ENCODE measurements at regions not wholly inside any gene's neighbourhood (a gene's known extent, or its start where the extent isn't known, plus 50 kb on each side); places are given as distances from the start of the nearest gene placed in this dataset.

GRCh38 chr2:176494949-176495353, 225.7 kb downstream of the MTX2 start:
- no peak for TF ChIP-seq PAX5 (IDR thresholded peaks at IDR 0.05; ENCODE audit: insufficient read depth, low read length, severe bottlenecking)
- no peak for TF ChIP-seq POLR2A (IDR thresholded peaks at IDR 0.05; ENCODE audit: low read depth, low read length)
- no peak for TF ChIP-seq TAF1 (IDR thresholded peaks at IDR 0.05; ENCODE audit: low read depth, low read length)
- TF ChIP-seq SPI1 (IDR thresholded peaks at IDR 0.05; ENCODE audit: low read depth, low read length) = no peak
- no peak for TF ChIP-seq POLR2AphosphoS5 (IDR thresholded peaks at IDR 0.05; ENCODE audit: low read depth, low read length)
- TF ChIP-seq POU2F2 (IDR thresholded peaks at IDR 0.05; ENCODE audit: low read depth, low read length) = no peak
- DNase-seq (ENCODE audit: insufficient read length, low spot score) (no peak), FAIRE-seq (no peak)

- FAIRE-seq = no peak
- DNase-seq (ENCODE audit: insufficient read length, low spot score) = no peak
- TF ChIP-seq POLR2A (IDR thresholded peaks at IDR 0.05; ENCODE audit: low read depth, low read length) (no peak), TAF1 (IDR thresholded peaks at IDR 0.05; ENCODE audit: low read depth, low read length) (no peak), SPI1 (IDR thresholded peaks at IDR 0.05; ENCODE audit: low read depth, low read length) (no peak), POU2F2 (IDR thresholded peaks at IDR 0.05; ENCODE audit: low read depth, low read length) (no peak), PAX5 (IDR thresholded peaks at IDR 0.05; ENCODE audit: insufficient read depth, low read length, severe bottlenecking) (no peak), POLR2AphosphoS5 (IDR thresholded peaks at IDR 0.05; ENCODE audit: low read depth, low read length) (no peak)
These were observed 226.6 kb downstream of the MTX2 start for GRCh38 chr2:176495826-176496225.

- no peak for FAIRE-seq
- TF ChIP-seq SPI1 (IDR thresholded peaks at IDR 0.05; ENCODE audit: low read depth, low read length) (0 out of 2 replicates have a peak, but pooled peaks have one; percentile 1), POU2F2 (IDR thresholded peaks at IDR 0.05; ENCODE audit: low read depth, low read length) (no peak)
- no peak for DNase-seq (ENCODE audit: insufficient read length, low spot score)
These were observed 227.5 kb downstream of the MTX2 start for GRCh38 chr2:176496761-176497160.

- FAIRE-seq (no peak), DNase-seq (ENCODE audit: insufficient read length, low spot score) (no peak)
- TF ChIP-seq POU2F2 (IDR thresholded peaks at IDR 0.05; ENCODE audit: low read depth, low read length) (no peak), SPI1 (IDR thresholded peaks at IDR 0.05; ENCODE audit: low read depth, low read length) (no peak), PAX5 (IDR thresholded peaks at IDR 0.05; ENCODE audit: insufficient read depth, low read length, severe bottlenecking) (no peak), TAF1 (IDR thresholded peaks at IDR 0.05; ENCODE audit: low read depth, low read length) (no peak), POLR2A (IDR thresholded peaks at IDR 0.05; ENCODE audit: low read depth, low read length) (no peak)
These were observed 231.7 kb downstream of the MTX2 start for GRCh38 chr2:176500901-176501300.

GRCh38 chr2:176501617-176502016, 232.4 kb downstream of the MTX2 start:
- FAIRE-seq = no peak
- DNase-seq (ENCODE audit: insufficient read length, low spot score) = no peak
- TF ChIP-seq POLR2A (IDR thresholded peaks at IDR 0.05; ENCODE audit: low read depth, low read length) (no peak), POLR2AphosphoS5 (IDR thresholded peaks at IDR 0.05; ENCODE audit: low read depth, low read length) (no peak), PAX5 (IDR thresholded peaks at IDR 0.05; ENCODE audit: insufficient read depth, low read length, severe bottlenecking) (no peak), SPI1 (IDR thresholded peaks at IDR 0.05; ENCODE audit: low read depth, low read length) (no peak), TAF1 (IDR thresholded peaks at IDR 0.05; ENCODE audit: low read depth, low read length) (no peak), POU2F2 (IDR thresholded peaks at IDR 0.05; ENCODE audit: low read depth, low read length) (no peak)

- DNase-seq (ENCODE audit: insufficient read length, low spot score) = no peak
- no peak for FAIRE-seq
- no peak for TF ChIP-seq POU2F2 (IDR thresholded peaks at IDR 0.05; ENCODE audit: low read depth, low read length)
- TF ChIP-seq POLR2A (IDR thresholded peaks at IDR 0.05; ENCODE audit: low read depth, low read length) = no peak
- no peak for TF ChIP-seq SPI1 (IDR thresholded peaks at IDR 0.05; ENCODE audit: low read depth, low read length)
- no peak for TF ChIP-seq TAF1 (IDR thresholded peaks at IDR 0.05; ENCODE audit: low read depth, low read length)
- no peak for TF ChIP-seq POLR2AphosphoS5 (IDR thresholded peaks at IDR 0.05; ENCODE audit: low read depth, low read length)
- no peak for TF ChIP-seq PAX5 (IDR thresholded peaks at IDR 0.05; ENCODE audit: insufficient read depth, low read length, severe bottlenecking)
These were observed 233.4 kb downstream of the MTX2 start for GRCh38 chr2:176502619-176503018.

GRCh38 chr2:176503776-176504175, 234.5 kb downstream of the MTX2 start:
- DNase-seq (ENCODE audit: insufficient read length, low spot score) (no peak), FAIRE-seq (no peak)
- TF ChIP-seq POLR2AphosphoS5 (IDR thresholded peaks at IDR 0.05; ENCODE audit: low read depth, low read length) (no peak), SPI1 (IDR thresholded peaks at IDR 0.05; ENCODE audit: low read depth, low read length) (no peak), PAX5 (IDR thresholded peaks at IDR 0.05; ENCODE audit: insufficient read depth, low read length, severe bottlenecking) (no peak), POU2F2 (IDR thresholded peaks at IDR 0.05; ENCODE audit: low read depth, low read length) (no peak), TAF1 (IDR thresholded peaks at IDR 0.05; ENCODE audit: low read depth, low read length) (no peak), POLR2A (IDR thresholded peaks at IDR 0.05; ENCODE audit: low read depth, low read length) (no peak)

GRCh38 chr2:176504440-176504839, 235.2 kb downstream of the MTX2 start:
- DNase-seq (ENCODE audit: insufficient read length, low spot score) (no peak), FAIRE-seq (no peak)
- TF ChIP-seq PAX5 (IDR thresholded peaks at IDR 0.05; ENCODE audit: insufficient read depth, low read length, severe bottlenecking) (no peak), POU2F2 (IDR thresholded peaks at IDR 0.05; ENCODE audit: low read depth, low read length) (no peak), POLR2A (IDR thresholded peaks at IDR 0.05; ENCODE audit: low read depth, low read length) (no peak), POLR2AphosphoS5 (IDR thresholded peaks at IDR 0.05; ENCODE audit: low read depth, low read length) (no peak), TAF1 (IDR thresholded peaks at IDR 0.05; ENCODE audit: low read depth, low read length) (no peak), SPI1 (IDR thresholded peaks at IDR 0.05; ENCODE audit: low read depth, low read length) (no peak)

- no peak for TF ChIP-seq POLR2AphosphoS5 (IDR thresholded peaks at IDR 0.05; ENCODE audit: low read depth, low read length)
- no peak for TF ChIP-seq PAX5 (IDR thresholded peaks at IDR 0.05; ENCODE audit: insufficient read depth, low read length, severe bottlenecking)
- no peak for TF ChIP-seq SPI1 (IDR thresholded peaks at IDR 0.05; ENCODE audit: low read depth, low read length)
- no peak for TF ChIP-seq TAF1 (IDR thresholded peaks at IDR 0.05; ENCODE audit: low read depth, low read length)
- no peak for TF ChIP-seq POU2F2 (IDR thresholded peaks at IDR 0.05; ENCODE audit: low read depth, low read length)
- TF ChIP-seq POLR2A (IDR thresholded peaks at IDR 0.05; ENCODE audit: low read depth, low read length) = no peak
- DNase-seq (ENCODE audit: insufficient read length, low spot score) (no peak), FAIRE-seq (no peak)
These were observed 238.5 kb downstream of the MTX2 start for GRCh38 chr2:176507786-176508185.

GRCh38 chr2:176508374-176508773, 239.1 kb downstream of the MTX2 start:
- no peak for TF ChIP-seq POU2F2 (IDR thresholded peaks at IDR 0.05; ENCODE audit: low read depth, low read length)
- TF ChIP-seq TAF1 (IDR thresholded peaks at IDR 0.05; ENCODE audit: low read depth, low read length) = no peak
- TF ChIP-seq POLR2AphosphoS5 (IDR thresholded peaks at IDR 0.05; ENCODE audit: low read depth, low read length) = no peak
- TF ChIP-seq POLR2A (IDR thresholded peaks at IDR 0.05; ENCODE audit: low read depth, low read length) = no peak
- no peak for TF ChIP-seq SPI1 (IDR thresholded peaks at IDR 0.05; ENCODE audit: low read depth, low read length)
- TF ChIP-seq PAX5 (IDR thresholded peaks at IDR 0.05; ENCODE audit: insufficient read depth, low read length, severe bottlenecking) = no peak
- FAIRE-seq = no peak
- DNase-seq (ENCODE audit: insufficient read length, low spot score) = no peak

Measured in GM12891 (cell line).